Ishikawa (cell line): ENCODE measurements at regions not wholly inside any gene's neighbourhood (a gene's known extent, or its start where the extent isn't known, plus 50 kb on each side); places are given as distances from the start of the nearest gene placed in this dataset.

ENCODE experiments used
- CREB1 ChIP-seq: IDR thresholded peaks from 2 replicates; pipeline ENCODE4 v1.6.1; 2012; ENCODE audit warnings: low read depth
- EP300 ChIP-seq: IDR thresholded peaks from 2 replicates; pipeline ENCODE4 v1.6.1; 2012; ENCODE audit warnings: borderline replicate concordance
- MAX ChIP-seq: IDR thresholded peaks from 2 replicates; pipeline ENCODE4 v1.6.1; 2012
- TAF1 ChIP-seq: IDR thresholded peaks from 2 replicates; pipeline ENCODE4 v1.6.1; 2012; ENCODE audit warnings: low read depth, mild to moderate bottlenecking
- USF1 ChIP-seq: IDR thresholded peaks from 2 replicates; pipeline ENCODE4 v1.6.1; 2012

GRCh38 chr13:84086847-84087162 lies 204.5 kb upstream of the SLITRK1 start:
- TF ChIP-seq TAF1: no peak
- TF ChIP-seq EP300: no peak
- no peak for TF ChIP-seq USF1
- no peak for TF ChIP-seq CREB1
- TF ChIP-seq MAX: no peak
